ENCODE measurements at regions not wholly inside any gene's neighbourhood (a gene's known extent, or its start where the extent isn't known, plus 50 kb on each side); places are given as distances from the start of the nearest gene placed in this dataset.
"Not testable (repeated sequence)": the region's sequence is repeated elsewhere in the genome, so short reads cannot be mapped to it uniquely, and the experiment has no call there.

- H3K27ac Mint-ChIP-seq = no peak overlapping the region
- H3K4me1 Mint-ChIP-seq (ENCODE audit: low read depth in 2 of 2) = no peaks in the 10 kb centered on the region
- no peak overlapping the region for H3K4me3 Mint-ChIP-seq
- DNase-seq (ENCODE audit: low spot score) (no peak), ATAC-seq (no peak)
- H3K9me3 Mint-ChIP-seq = peaks cover 4% of the 10 kb centered on the region
- H3K36me3 Mint-ChIP-seq = no peaks in the 10 kb centered on the region
- no peaks in the 10 kb centered on the region for H3K27me3 Mint-ChIP-seq
Measured at GRCh38 chr4:104272966-104273365, 221.7 kb downstream of the CXXC4 start.

GRCh38 chr4:104269603-104270002 is 225.1 kb downstream of the CXXC4 start:
- H3K27ac Mint-ChIP-seq; H3K36me3 Mint-ChIP-seq; H3K27me3 Mint-ChIP-seq; H3K9me3 Mint-ChIP-seq; ATAC-seq; H3K4me1 Mint-ChIP-seq (ENCODE audit: low read depth in 2 of 2); H3K4me3 Mint-ChIP-seq; DNase-seq (ENCODE audit: low spot score): not testable (repeated sequence)

GRCh38 chr4:104263100-104263499 is 231.6 kb downstream of the CXXC4 start:
- Mint-ChIP-seq H3K36me3 (no peaks in the 10 kb centered on the region), H3K27me3 (no peaks in the 10 kb centered on the region), H3K9me3 (no peaks in the 10 kb centered on the region), H3K4me3 (no peak overlapping the region), H3K4me1 (ENCODE audit: low read depth in 2 of 2) (no peaks in the 10 kb centered on the region), H3K27ac (no peak overlapping the region)
- ATAC-seq (no peak), DNase-seq (ENCODE audit: low spot score) (no peak)

- Mint-ChIP-seq H3K36me3 (no peaks in the 10 kb centered on the region), H3K4me3 (no peak overlapping the region), H3K27me3 (no peaks in the 10 kb centered on the region), H3K4me1 (ENCODE audit: low read depth in 2 of 2) (no peaks in the 10 kb centered on the region), H3K9me3 (no peaks in the 10 kb centered on the region), H3K27ac (no peak overlapping the region)
- no peak for DNase-seq (ENCODE audit: low spot score)
- no peak for ATAC-seq
Measured at GRCh38 chr4:104262678-104263077, 232.0 kb downstream of the CXXC4 start.

GRCh38 chr4:104248726-104249125 is 246.0 kb downstream of the CXXC4 start:
- no peak for DNase-seq (ENCODE audit: low spot score)
- no peak overlapping the region for H3K27ac Mint-ChIP-seq
- no peaks in the 10 kb centered on the region for H3K27me3 Mint-ChIP-seq
- ATAC-seq = no peak
- H3K9me3 Mint-ChIP-seq = peaks cover 20% of the 10 kb centered on the region
- peaks cover 6% of the 10 kb centered on the region for H3K36me3 Mint-ChIP-seq
- no peaks in the 10 kb centered on the region for H3K4me1 Mint-ChIP-seq (ENCODE audit: low read depth in 2 of 2)
- H3K4me3 Mint-ChIP-seq = no peak overlapping the region

- H3K36me3 Mint-ChIP-seq = peaks cover 6% of the 10 kb centered on the region
- H3K4me1 Mint-ChIP-seq (ENCODE audit: low read depth in 2 of 2) = no peaks in the 10 kb centered on the region
- H3K9me3 Mint-ChIP-seq = peaks cover 10% of the 10 kb centered on the region
- H3K4me3 Mint-ChIP-seq = no peak overlapping the region
- ATAC-seq (no peak), DNase-seq (ENCODE audit: low spot score) (no peak)
- H3K27me3 Mint-ChIP-seq = no peaks in the 10 kb centered on the region
- no peak overlapping the region for H3K27ac Mint-ChIP-seq
Measured at GRCh38 chr4:104235967-104236366, 258.7 kb downstream of the CXXC4 start.

GRCh38 chr4:104217526-104217925 is 277.2 kb downstream of the CXXC4 start:
- H3K9me3 Mint-ChIP-seq = peaks cover 20% of the 10 kb centered on the region
- no peaks in the 10 kb centered on the region for H3K27me3 Mint-ChIP-seq
- H3K27ac Mint-ChIP-seq = no peak overlapping the region
- no peak for ATAC-seq
- no peaks in the 10 kb centered on the region for H3K36me3 Mint-ChIP-seq
- H3K4me3 Mint-ChIP-seq = no peak overlapping the region
- H3K4me1 Mint-ChIP-seq (ENCODE audit: low read depth in 2 of 2) = no peaks in the 10 kb centered on the region
- DNase-seq (ENCODE audit: low spot score) = no peak

- no peaks in the 10 kb centered on the region for H3K4me1 Mint-ChIP-seq (ENCODE audit: low read depth in 2 of 2)
- no peak for ATAC-seq
- no peaks in the 10 kb centered on the region for H3K36me3 Mint-ChIP-seq
- no peaks in the 10 kb centered on the region for H3K27me3 Mint-ChIP-seq
- peaks cover 15% of the 10 kb centered on the region for H3K9me3 Mint-ChIP-seq
- no peak overlapping the region for H3K27ac Mint-ChIP-seq
- H3K4me3 Mint-ChIP-seq = no peak overlapping the region
- DNase-seq (ENCODE audit: low spot score) = no peak
Measured at GRCh38 chr4:104211657-104212056, 283.0 kb downstream of the CXXC4 start.

- ATAC-seq (no peak), DNase-seq (ENCODE audit: low spot score) (no peak)
- H3K4me3 Mint-ChIP-seq = no peak overlapping the region
- H3K36me3 Mint-ChIP-seq = no peaks in the 10 kb centered on the region
- H3K27ac Mint-ChIP-seq = no peak overlapping the region
- H3K27me3 Mint-ChIP-seq = no peaks in the 10 kb centered on the region
- H3K4me1 Mint-ChIP-seq (ENCODE audit: low read depth in 2 of 2) = no peaks in the 10 kb centered on the region
- H3K9me3 Mint-ChIP-seq = peaks cover 14% of the 10 kb centered on the region
Measured at GRCh38 chr4:104210420-104210819, 284.3 kb downstream of the CXXC4 start.

- H3K27me3 Mint-ChIP-seq = no peaks in the 10 kb centered on the region
- no peaks in the 10 kb centered on the region for H3K36me3 Mint-ChIP-seq
- peaks cover 4% of the 10 kb centered on the region for H3K9me3 Mint-ChIP-seq
- ATAC-seq = no peak
- no peak overlapping the region for H3K4me3 Mint-ChIP-seq
- H3K4me1 Mint-ChIP-seq (ENCODE audit: low read depth in 2 of 2) = no peaks in the 10 kb centered on the region
- DNase-seq (ENCODE audit: low spot score) = no peak
- no peak overlapping the region for H3K27ac Mint-ChIP-seq
Measured at GRCh38 chr4:104206784-104207183, 287.9 kb downstream of the CXXC4 start.

GRCh38 chr4:104205116-104205515 is 289.6 kb downstream of the CXXC4 start:
- no peak for ATAC-seq
- Mint-ChIP-seq H3K36me3 (no peaks in the 10 kb centered on the region), H3K9me3 (peaks cover 9% of the 10 kb centered on the region), H3K27ac (no peak overlapping the region), H3K27me3 (no peaks in the 10 kb centered on the region), H3K4me3 (no peak overlapping the region), H3K4me1 (ENCODE audit: low read depth in 2 of 2) (no peaks in the 10 kb centered on the region)
- DNase-seq (ENCODE audit: low spot score) = no peak

- ATAC-seq (no peak), DNase-seq (ENCODE audit: low spot score) (no peak)
- no peaks in the 10 kb centered on the region for H3K4me1 Mint-ChIP-seq (ENCODE audit: low read depth in 2 of 2)
- H3K27me3 Mint-ChIP-seq = no peaks in the 10 kb centered on the region
- peaks cover 19% of the 10 kb centered on the region for H3K9me3 Mint-ChIP-seq
- no peak overlapping the region for H3K27ac Mint-ChIP-seq
- no peak overlapping the region for H3K4me3 Mint-ChIP-seq
- no peaks in the 10 kb centered on the region for H3K36me3 Mint-ChIP-seq
Measured at GRCh38 chr4:104188301-104188700, 306.4 kb downstream of the CXXC4 start.

- DNase-seq (ENCODE audit: low spot score) (no peak), ATAC-seq (no peak)
- H3K36me3 Mint-ChIP-seq = no peaks in the 10 kb centered on the region
- no peaks in the 10 kb centered on the region for H3K4me1 Mint-ChIP-seq (ENCODE audit: low read depth in 2 of 2)
- H3K27ac Mint-ChIP-seq = no peak overlapping the region
- no peak overlapping the region for H3K4me3 Mint-ChIP-seq
- peaks cover 17% of the 10 kb centered on the region for H3K9me3 Mint-ChIP-seq
- no peaks in the 10 kb centered on the region for H3K27me3 Mint-ChIP-seq
Measured at GRCh38 chr4:104169437-104169836, 325.3 kb downstream of the CXXC4 start.

GRCh38 chr4:104166749-104167148 is 327.9 kb downstream of the CXXC4 start:
- H3K27ac Mint-ChIP-seq = no peak overlapping the region
- no peak for ATAC-seq
- DNase-seq (ENCODE audit: low spot score) = no peak
- H3K36me3 Mint-ChIP-seq = no peaks in the 10 kb centered on the region
- no peak overlapping the region for H3K4me3 Mint-ChIP-seq
- H3K27me3 Mint-ChIP-seq = no peaks in the 10 kb centered on the region
- peaks cover 6% of the 10 kb centered on the region for H3K9me3 Mint-ChIP-seq
- no peaks in the 10 kb centered on the region for H3K4me1 Mint-ChIP-seq (ENCODE audit: low read depth in 2 of 2)

- Mint-ChIP-seq H3K36me3 (no peaks in the 10 kb centered on the region), H3K4me1 (ENCODE audit: low read depth in 2 of 2) (no peaks in the 10 kb centered on the region), H3K4me3 (no peak overlapping the region), H3K27me3 (no peaks in the 10 kb centered on the region), H3K27ac (no peak overlapping the region), H3K9me3 (peaks cover 10% of the 10 kb centered on the region)
- DNase-seq (ENCODE audit: low spot score) (no peak), ATAC-seq (no peak)
Measured at GRCh38 chr4:104163820-104164219, 330.9 kb downstream of the CXXC4 start.
